Immature natural killer cell (primary cell): ENCODE measurements at regions not wholly inside any gene's neighbourhood (a gene's known extent, or its start where the extent isn't known, plus 50 kb on each side); places are given as distances from the start of the nearest gene placed in this dataset.
"Not testable (repeated sequence)": the region's sequence is repeated elsewhere in the genome, so short reads cannot be mapped to it uniquely, and the experiment has no call there.

ENCODE experiments used
- DNase-seq, 3 donors: peaks; one replicate each; pipeline ENCODE4 v3.0.0; 2022; ENCODE audit warnings: mixed read lengths in 1 of 3
- H3K27ac Mint-ChIP-seq, 6 donors: one replicate each; pipeline ENCODE4 v1.8.0; 2020; ENCODE audit warnings: mixed read lengths in 6 of 6, mild to moderate bottlenecking in 5 of 6, inconsistent platforms in 4 of 6, moderate library complexity in 3 of 6
- H3K27me3 Mint-ChIP-seq, 3 donors: one replicate each; pipeline ENCODE4 v1.8.0; 2020 to 2021; ENCODE audit warnings: low read depth in 3 of 3, mild to moderate bottlenecking in 3 of 3, mixed read lengths in 3 of 3, moderate library complexity in 3 of 3, inconsistent platforms in 1 of 3
- H3K36me3 Mint-ChIP-seq, 3 donors: one replicate each; pipeline ENCODE4 v1.8.0; 2020; ENCODE audit warnings: mixed read lengths in 3 of 3, inconsistent platforms in 2 of 3, mild to moderate bottlenecking in 2 of 3
- H3K4me1 Mint-ChIP-seq, 2 donors: one replicate each; pipeline ENCODE4 v1.8.0; 2020; ENCODE audit warnings: inconsistent platforms in 2 of 2, mild to moderate bottlenecking in 2 of 2, mixed read lengths in 2 of 2, moderate library complexity in 1 of 2
- H3K4me3 Mint-ChIP-seq, 5 donors: one replicate each; pipeline ENCODE4 v1.8.0; 2020; ENCODE audit warnings: mild to moderate bottlenecking in 5 of 5, mixed read lengths in 5 of 5, inconsistent platforms in 3 of 5, moderate library complexity in 3 of 5
- H3K9me3 Mint-ChIP-seq, 6 donors: one replicate each; pipeline ENCODE4 v1.8.0; 2020; ENCODE audit warnings: mild to moderate bottlenecking in 6 of 6, mixed read lengths in 6 of 6, inconsistent platforms in 4 of 6, moderate library complexity in 3 of 6

DNA sequence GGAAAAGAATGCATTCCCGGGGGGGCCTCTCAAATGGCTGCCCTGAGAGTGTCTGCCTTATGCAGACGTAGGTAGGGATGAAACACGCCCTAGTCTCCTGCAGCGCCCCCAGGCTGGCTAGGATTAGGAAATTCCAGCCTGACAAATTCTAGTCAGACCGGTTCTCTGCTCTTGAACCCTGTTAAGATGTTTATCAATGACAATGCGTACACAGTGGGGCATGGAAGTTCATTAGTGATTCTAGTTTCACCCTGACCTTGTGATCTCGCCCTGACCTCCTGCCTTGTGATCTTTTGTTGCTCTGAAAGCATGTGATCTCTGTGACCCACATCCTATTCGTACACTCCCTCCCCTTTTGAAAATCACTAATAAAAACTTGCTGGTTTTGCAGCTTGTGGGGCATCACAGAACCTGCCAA lies 88.7 kb downstream of the MAP3K8 start:
- peak; percentile 57 to 64 (median 57) for DNase-seq
- not testable (repeated sequence) for H3K36me3 Mint-ChIP-seq, H3K9me3 Mint-ChIP-seq
- Mint-ChIP-seq H3K4me1 (peaks cover 55 to 65% of the 10 kb centered on the region in 2 donors), H3K27me3 (peaks cover 8 to 16% (median 8%) of the 10 kb centered on the region in 3 donors), H3K4me3 (peak overlapping the region; percentile 31 to 76 (median 55)), H3K27ac (peak overlapping the region; percentile 76 to 96 (median 92))

DNA sequence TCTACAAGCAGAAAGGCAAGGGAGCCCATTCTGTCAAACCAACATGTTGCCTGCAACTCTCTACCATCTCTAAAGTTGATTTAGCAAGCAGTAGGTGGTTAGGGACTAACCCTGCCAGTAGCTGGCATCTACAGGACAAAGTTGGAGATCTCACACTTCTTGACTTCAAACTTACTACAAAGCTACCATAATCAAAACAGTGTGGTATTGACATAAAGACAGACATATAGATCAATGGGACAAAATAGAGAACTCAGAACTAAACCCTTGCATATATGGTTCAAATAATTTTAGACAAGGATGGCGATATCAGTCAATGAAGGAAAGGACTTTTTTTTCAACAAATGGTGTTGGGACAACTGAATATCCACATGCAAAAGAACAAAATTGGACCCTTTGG lies 84.9 kb downstream of the MAP3K8 start:
- no peaks in the 10 kb centered on the region for H3K9me3 Mint-ChIP-seq
- H3K27me3 Mint-ChIP-seq: peaks cover 0 to 5% (median 2%) of the 10 kb centered on the region in 3 donors
- H3K4me3 Mint-ChIP-seq: no peak overlapping the region
- H3K36me3 Mint-ChIP-seq: no peaks in the 10 kb centered on the region
- H3K27ac Mint-ChIP-seq: peak overlapping the region in 2 of 6 donors; percentile 14 to 46
- H3K4me1 Mint-ChIP-seq: peaks cover 24 to 34% of the 10 kb centered on the region in 2 donors
- no peak for DNase-seq
